ENCODE measurements at regions not wholly inside any gene's neighbourhood (a gene's known extent, or its start where the extent isn't known, plus 50 kb on each side); places are given as distances from the start of the nearest gene placed in this dataset.

GRCh38 chr1:79613046-79613445 lies 606.5 kb upstream of the ADGRL4 start:
- TF ChIP-seq CTCF (IDR thresholded peaks at IDR 0.05; ENCODE audit: poor library complexity, severe bottlenecking) (no peak), RAD21 (conservative IDR thresholded peaks at IDR 0.05) (no peak)

Measured in neural cell (in vitro differentiated cells).